Hepatic stellate cell (primary cell): ENCODE measurements at regions not wholly inside any gene's neighbourhood (a gene's known extent, or its start where the extent isn't known, plus 50 kb on each side); places are given as distances from the start of the nearest gene placed in this dataset.
A peak's percentile ranks its signal among the peaks of the same experiment; 100 is the strongest.
"Not testable (repeated sequence)": the region's sequence is repeated elsewhere in the genome, so short reads cannot be mapped to it uniquely, and the experiment has no call there.

Experiments used
- DNase-seq: peaks from one replicate; pipeline ENCODE4 v3.0.0; 2011; ENCODE audit warnings: low spot score

DNA sequence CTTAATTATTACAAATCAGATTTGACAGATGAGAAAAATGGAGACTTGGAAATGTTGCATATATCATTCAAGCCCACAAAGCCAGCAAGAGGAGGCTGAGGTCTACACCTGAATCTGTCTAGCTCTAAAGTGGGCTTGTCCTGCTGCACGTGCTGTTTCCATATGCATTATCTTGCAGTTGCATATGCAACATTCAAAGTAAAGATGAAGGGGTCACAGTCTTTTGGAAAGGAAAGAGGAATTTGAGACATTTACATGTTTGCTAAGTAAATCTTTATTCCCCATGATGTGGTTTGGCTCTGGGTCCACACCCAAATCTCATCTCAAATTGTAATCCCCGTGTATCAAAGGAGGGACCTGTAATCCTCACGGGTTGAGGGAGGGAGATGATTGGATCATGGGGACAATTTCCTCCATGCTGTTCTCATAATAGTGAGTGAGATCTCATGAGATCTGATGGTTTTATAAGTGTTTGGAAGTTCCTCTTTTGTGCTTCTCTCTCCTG, 98.3 kb downstream of the BACH1 start:
- DNase-seq = no peak

DNA sequence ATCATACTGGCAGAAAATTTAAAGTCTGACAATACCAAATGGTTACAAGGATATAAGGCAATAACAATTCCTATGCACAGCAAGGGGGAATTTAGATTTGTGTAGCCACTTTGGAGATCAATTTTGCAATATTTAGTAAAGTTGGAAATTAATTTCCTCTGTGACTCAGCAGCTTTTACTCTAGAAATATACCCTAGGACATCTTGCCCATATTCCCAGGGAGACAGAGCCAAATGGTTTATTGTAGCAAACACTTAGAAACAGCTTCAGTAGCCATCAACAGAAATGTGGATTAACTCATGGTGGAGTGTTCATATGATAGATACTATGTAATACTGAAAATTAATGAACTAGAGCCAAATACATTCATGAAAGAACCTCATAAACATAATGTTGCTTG, 104.6 kb downstream of the BACH1 start:
- DNase-seq = no peak

DNA sequence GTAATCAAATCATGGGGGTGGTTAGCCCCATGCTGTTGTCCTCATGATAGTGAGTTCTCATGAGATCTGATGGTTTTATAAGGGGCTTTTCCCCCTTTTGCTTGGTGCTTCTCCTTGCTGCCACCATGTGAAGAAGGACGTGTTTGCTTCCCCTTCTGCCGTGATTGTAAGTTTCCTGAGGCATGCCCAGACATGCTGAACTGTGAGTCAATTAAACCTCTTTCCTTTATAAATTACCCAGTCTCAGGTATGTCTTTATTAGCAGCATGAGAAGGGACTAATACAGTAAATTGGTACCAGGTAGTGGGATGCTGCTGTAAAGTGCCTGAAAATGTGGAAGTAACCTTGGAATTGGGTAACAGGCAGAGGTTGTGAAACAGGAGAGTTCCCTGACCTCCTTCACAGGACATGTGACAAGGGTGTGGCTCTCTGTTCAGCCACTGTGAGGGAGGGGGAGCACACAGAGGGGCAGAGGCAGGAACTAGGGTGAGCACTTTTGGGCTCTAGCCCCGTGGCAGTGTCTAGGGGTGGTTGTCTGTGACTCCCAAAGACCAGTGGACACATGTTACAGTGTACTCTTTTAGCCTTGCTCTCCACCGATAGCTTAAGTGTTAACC, 105.3 kb downstream of the BACH1 start:
- no peak for DNase-seq

DNA sequence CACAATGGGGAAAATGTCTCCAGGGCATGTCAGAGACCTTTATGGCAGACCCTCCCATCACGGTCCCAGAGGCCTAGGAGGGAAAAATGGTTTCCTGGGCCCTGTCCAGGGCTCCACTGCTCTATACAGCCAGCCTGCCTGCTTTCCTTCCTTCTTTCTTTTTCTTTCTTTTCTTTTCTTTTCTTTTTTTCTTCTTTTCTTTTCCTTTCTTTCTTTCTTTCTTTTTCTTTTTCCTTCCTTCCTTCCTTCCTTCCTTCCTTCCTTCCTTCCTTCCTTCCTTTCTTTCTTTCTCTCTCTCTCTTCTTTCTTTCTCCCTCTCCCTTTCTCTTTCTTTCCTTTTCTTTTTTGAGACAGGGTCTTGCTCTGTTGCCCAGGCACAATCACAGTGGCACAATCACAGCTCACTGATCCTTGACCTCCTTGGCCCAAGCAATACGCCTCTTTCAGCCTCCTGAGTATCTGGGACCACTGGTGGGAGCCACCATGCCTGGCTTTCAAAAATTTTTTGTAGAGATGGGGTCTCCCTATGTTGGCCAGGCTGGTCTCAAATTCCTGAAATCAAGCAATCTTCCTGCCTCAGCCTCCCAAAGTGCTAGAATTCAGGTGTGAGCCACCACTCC, 106.9 kb downstream of the BACH1 start:
- no peak for DNase-seq

DNA sequence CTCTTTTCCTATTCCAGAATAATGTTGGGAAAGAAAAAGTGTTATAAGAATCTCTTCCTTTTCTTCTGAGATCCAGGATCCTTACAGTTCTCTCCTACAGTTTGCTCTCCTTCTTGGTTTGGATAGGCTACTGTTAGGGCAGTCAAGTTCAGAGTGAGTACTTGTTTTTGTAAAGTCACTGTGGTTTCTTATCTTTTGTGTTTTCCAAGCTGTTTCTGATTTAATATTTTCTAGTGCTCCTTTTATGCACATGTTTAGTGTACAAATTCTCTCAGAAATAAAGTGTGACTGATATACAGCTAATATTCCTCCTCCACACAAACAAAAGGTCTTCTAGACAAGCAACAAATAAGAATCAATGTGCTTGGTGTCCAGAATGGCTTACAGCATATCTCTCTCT, 107.7 kb downstream of the BACH1 start:
- DNase-seq = no peak

DNA sequence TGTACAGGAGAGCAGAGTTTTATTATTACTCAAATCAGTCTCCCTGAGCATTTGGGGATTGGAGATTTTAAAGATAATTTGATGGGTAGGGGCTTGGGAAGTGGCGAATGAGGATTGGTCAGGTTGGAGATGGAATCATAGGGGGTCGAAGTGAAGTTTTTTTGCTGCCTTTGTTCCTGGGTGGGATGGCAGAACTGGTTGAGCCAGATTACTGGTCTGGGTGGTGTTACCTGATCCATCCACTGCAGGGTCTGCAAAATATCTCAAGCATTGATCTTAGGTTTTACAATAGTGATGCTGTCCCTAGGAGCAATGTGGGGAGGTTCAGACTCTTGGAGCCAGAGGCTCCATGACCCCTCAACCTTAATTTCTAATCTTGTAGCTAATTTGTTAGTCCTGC, 108.8 kb downstream of the BACH1 start:
- DNase-seq = no peak

DNA sequence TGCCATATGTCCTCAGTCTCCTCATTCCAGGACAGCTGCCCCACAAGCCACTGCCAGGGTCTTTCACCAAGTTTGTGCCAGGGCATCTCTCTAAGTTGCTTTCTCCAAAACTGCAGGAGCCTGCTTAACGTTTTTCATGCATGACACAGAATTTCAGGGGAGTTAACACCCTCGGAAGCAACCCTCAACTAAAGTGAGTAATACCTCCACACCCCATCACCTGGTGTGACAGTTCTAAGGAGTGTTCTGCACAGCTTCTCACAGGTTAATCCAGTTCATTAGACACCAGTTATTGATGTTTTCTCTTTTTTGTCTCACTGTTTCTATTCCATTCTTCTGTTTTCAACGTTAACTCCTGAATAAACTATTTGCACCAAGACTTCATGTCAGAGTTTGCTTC, 115.0 kb downstream of the BACH1 start:
- no peak for DNase-seq

DNA sequence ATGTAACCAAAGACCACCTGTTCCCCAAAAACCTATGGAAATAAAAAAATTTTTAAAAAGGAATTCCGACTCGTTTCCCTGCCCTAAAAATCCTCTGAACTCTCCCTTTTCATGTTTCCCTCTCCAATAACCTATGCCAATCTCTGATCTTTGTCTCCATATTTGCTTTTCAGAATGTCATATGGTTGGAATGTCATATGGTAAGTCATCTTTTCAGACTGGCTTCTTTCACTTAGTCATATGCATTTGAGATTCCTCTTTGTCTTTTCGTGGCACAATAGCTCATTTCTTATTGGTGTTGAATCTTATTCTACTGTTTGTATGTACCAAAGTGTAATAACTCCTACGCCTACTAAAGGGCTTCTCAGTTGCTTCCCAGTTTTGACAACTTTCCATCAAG, 117.5 kb downstream of the BACH1 start:
- DNase-seq = no peak

DNA sequence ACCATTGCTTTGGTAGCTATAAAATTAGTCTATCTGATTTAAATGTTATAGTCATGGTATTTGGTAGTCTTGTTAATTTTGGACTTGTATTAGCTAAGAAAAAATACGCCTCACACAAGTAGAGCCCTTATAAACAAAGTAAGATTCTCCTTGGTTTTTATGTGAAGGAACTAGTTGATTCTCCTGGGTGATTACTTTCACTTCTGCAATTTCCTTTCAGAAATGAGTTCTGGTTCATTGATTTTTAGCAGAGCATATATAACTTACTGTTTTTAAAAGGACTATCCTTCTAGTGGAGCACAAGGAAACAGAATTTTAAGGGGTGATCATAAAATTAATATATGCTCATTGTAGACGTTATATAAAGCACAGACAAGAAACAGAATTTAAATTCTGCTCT, 120.1 kb downstream of the BACH1 start:
- DNase-seq = no peak

DNA sequence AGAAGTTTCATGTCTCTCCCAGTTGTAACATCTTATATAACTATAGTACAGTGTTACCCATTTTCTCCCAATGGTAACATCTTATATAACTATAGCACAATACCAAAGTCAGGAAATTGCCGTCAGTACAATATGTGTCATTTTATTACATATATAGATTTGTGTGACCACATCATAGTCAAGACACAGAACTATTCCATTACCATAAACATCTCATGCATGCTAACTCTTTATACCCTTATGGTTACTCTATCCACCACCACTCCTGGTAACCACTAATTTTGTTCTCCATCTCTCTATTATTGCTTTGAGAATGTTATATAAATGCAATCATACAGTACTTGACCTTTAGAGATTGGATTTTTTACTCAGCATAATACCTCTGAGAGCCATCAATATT, 120.7 kb downstream of the BACH1 start:
- DNase-seq = no peak

DNA sequence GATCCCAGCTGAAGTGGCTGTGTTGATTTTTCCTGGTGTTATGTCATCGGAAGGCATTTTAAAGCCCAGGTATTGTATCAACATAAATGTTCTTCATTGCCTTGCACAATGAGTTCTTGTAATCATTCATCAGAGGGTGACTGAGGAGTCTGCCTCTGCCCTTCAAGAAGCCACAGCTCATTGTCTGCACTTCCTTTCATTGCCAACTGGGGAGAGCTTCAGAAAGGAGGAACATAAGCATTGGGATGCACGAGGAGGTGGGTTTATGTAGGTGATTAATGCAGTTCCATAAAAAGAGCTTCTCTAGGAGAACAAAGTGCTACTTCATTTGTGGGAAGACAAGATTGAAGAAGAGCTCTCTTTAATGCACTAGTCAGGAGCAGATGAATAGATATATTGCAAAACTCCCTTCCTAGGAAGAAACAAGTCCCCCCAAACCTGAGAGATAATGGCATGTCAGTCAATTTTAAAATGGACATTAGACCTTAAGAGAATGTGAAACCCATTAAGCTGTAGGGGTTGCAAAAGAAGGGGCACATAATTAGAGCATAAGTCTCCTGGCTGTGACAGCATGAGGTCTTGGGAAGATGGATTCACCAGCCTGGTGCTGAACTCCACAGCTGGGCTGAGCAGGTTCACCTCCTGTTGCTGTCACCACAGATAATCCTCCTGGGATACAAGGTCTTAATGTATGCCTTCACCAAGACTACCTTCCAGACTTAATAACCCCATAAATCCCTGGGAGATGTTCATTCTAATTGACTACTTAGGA, 124.6 kb downstream of the BACH1 start:
- DNase-seq = no peak

DNA sequence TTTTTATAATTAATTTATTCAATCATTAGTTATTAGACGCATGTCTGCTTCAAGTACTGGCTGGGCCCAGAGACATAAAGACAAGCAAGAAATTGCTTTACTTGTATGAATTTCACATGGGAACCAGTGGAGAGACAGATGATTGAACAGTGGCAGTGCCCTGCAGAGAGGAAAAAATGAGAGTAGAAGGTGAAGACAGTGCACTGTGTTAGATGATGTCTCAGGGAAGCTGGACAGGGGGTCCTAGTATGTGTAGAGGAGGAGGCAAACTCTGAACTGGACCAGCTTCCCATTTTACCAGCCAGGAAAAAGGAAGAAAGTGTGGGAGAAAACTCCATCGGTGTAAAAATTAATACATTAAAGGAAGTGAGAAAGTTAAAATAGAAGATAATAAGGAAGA, 126.0 kb downstream of the BACH1 start:
- no peak for DNase-seq

DNA sequence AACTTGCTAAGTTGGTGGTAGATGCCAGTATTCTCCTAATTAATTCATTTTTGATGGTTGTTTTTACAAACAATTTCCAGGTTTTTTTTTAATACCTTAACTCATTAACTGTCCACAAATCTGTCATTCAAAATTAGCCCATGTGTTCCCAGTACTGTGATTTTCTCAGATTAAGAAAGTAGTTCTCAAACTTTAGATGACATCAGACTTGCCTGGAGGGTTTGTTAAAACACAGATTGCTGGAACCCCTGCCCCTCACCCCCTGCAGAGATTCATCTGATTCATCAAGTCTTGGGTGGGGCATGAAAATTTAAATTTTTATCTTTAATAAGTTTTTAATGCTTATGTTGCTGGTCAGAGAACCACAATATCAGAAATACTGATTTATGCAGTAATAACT, 130.5 kb downstream of the BACH1 start:
- no peak for DNase-seq

DNA sequence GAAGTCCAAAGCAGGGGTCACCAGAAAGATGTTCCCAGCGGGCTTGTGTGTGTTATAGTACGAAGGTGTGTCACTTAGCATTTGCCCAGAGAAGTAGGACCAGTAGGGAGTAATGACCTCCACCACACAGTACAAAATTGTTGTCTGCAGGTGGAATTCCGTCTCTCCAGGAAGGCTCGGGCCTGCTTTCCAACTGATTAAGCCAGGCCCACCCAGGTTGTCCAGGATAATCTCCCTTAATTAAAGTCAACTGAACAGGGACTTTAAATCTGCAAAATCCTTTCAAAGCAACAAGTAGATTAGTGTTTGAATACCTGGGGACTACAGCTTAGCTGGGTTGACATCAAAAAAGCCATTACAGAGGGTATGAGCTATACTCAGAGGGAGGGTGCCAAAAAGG, 131.3 kb downstream of the BACH1 start:
- no peak for DNase-seq

DNA sequence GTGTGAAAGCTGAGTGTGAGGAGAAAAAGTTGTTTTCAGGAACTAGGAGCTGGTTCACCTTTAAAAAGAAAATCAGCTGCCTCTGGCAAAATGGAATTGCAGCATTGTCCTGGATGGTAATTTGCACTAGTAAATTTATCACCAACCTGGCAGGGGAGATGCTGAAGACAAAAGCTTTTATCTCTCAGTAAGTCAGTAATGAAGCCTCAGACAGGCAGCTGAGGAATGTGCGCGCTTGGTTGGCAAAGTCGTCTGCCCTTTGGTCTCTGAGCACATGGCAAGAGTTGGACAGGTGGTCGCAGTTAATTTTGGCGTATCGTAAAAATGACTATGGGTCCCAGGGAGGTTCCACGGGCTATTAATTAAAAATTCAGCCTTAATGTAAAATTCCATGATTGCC, 131.9 kb downstream of the BACH1 start:
- no peak for DNase-seq

DNA sequence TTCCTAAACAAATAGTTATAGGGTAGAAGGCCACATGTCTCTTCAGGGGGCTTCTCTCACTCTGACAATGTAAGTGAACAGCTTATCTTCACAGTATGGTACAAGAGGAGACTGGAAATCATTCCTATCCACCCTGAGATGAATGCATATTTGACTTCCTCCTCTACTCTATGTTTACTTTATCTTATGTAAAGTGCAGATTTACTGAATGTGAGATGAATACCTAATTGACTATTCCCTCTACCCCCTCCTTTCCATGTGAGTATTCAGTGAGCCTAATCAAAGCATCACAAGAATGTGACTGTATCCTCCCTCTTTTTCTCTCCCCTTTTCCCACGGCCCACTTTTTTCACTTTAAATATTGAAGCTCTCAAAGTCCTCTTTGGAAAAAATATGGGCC, 132.5 kb downstream of the BACH1 start:
- DNase-seq = no peak

DNA sequence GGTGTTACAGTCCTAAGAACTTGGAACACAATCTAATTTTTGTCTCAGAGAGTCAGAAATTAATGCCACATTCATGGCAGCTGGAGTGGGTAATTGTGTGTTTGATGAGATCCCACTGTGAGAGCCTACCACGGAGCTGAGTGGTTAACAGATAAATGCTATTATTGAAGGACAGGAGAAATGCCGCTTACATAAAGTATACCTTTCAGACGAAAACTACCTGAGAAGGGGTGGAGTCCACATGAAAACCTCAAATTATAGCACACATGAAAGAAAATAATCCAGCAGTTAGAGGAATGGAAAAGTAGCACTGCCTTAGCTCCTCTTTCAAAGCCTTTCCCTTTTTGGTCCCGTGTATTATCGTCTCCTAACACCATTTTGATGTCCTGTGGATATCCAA, 133.0 kb downstream of the BACH1 start:
- no peak for DNase-seq

DNA sequence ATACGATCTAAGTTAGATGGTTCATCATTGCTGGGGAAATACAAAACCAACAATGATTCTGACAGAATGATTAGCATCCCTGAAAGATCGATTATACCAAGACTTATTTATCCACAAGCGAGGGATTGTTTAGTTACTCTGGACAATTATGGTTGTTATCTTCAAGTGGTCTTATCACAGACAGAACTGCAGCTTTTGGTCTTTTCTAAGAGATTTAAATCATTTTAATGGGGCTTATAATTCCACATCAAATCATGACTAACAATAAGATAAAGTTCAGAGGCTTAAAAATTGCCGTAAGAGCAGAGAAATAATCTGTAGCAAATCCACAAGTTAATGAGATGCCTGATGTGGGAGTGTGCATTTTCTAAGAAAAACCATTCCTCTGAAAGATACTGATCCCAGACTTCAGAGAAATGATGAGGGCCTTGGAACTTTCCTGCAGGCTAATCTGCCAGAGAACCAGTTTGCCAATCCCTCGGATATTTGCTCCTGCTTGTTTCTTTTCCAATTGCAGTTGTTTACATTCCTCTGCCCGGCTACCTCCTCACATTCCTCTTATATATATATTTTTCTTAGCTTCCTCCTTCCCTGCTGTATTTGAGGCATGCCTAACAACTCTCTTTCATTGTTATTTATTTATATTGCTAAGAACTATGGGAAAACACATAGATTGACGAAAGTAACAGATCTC, 134.8 kb downstream of the BACH1 start:
- peak; percentile 19 for DNase-seq

DNA sequence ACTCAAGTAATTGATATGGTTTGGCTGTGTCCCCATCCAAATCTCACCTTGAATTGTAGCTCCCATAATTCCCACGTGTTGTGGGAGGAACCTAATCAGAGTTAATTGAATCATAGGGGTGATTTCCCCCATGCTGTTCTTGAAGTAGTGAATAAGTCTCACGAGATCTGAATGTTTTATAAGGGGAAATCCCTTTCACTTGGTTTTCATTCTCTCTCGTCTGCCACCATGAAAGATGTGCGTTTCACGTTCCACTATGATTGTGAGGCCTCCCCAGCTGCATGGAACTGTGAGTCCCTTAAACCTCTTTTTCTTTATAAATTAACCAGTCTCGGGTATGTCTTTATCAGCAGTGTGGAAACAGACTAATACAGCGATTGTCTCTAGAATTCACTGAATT, 135.4 kb downstream of the BACH1 start:
- DNase-seq = no peak

DNA sequence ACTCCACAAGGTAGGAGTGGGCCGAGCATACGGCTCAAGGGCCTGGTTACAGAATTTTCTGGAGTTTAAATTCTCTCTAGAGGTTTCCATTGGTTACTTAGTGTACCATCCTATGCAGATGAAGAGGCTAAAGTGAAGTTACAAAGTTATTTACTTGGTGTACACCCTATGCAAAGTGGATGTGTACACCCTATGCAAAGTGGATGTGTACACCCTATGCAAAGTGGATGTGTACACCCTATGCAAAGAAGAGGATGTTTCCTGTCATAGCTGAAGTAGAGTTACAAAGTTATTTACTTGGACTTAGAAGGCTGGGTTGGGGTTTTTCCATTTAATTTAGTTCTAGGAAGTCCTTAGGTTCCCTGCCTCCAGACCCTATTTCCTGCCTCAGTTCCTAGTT, 136.3 kb downstream of the BACH1 start:
- not testable (repeated sequence) for DNase-seq

DNA sequence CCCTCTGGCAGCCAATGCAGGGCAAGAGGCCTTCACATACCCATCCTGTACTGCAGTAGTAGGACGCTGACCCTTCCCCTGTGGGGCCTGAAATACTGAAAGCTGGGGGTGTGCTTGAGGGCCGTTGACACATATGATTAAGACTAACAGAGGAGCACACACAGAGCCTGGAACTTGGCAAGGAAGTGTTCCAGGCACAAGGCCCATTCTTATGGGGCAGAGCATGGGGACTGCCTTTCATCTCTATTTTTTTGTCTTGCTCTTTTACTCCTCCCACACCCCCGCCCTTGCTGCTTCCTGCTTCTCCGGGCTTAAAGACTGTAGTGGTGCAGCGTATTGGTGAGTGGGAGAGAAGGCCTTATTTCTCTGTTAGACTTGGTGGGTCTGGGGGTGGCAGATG, 137.4 kb downstream of the BACH1 start:
- no peak for DNase-seq

DNA sequence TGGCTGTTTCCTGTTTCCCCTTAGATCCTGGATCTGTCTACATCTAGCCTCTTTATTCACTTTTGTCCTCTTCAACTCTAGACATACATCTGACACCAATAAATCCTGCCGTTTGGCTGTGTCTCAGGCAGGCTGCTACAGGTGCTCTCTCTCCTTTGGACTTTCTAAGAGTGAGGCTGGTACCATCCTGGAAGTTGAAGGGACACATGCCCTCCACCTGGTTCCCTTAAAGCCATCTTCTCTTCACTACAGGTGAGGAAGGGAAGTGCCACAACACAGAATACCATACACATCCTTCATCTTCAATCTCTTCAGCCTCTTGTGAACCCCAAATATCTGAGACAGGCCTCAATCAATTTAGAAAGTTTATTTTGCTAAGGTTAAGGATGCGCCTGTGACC, 137.9 kb downstream of the BACH1 start:
- DNase-seq = no peak

DNA sequence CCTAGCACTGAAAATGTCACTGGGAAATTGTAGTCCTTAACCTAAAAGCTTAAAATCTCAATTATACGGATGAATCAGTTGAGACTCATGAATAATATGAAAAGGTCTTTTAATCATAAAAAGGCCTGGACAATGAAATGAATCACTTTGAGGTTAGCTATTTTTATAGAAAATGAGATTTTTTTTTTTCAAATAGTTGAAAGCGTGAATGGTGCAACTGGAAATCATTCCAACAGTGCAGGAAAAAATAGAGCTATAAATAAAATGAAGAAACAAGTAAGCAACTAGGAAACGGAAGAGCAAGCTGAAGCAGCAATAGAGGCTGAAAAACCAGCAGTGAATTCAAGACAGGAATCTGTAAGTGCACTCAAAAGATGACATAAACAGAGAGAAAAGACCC, 142.9 kb downstream of the BACH1 start:
- no peak for DNase-seq
